Esophagus muscularis mucosa (tissue), 4 donors: ENCODE measurements at regions not wholly inside any gene's neighbourhood (a gene's known extent, or its start where the extent isn't known, plus 50 kb on each side); places are given as distances from the start of the nearest gene placed in this dataset.

Experiments used
- DNase-seq: peaks from one replicate; pipeline ENCODE4 v3.0.0-alpha.2; 2017; ENCODE audit errors: extremely low spot score
- H3K27ac ChIP-seq, 4 donors: fragments of 200-600 bp; sonication (generic); replicated peaks in 1 of 4; 1 replicate in 3 of 4; 2 replicates in 1 of 4; pipeline ENCODE4 v1.5.1; 2016 to 2019; ENCODE audit warnings: mild to moderate bottlenecking in 1 of 4
- H3K27me3 ChIP-seq, 4 donors: fragments of 200-600 bp; sonication (generic); one replicate each; pipeline versions ENCODE4 v1.5.1 to v1.6.0; 2016 to 2019
- H3K36me3 ChIP-seq, 4 donors: fragments of 200-600 bp; sonication (generic); one replicate each; pipeline ENCODE4 v1.5.1; 2016 to 2019
- H3K4me1 ChIP-seq, 4 donors: fragments of 200-600 bp; sonication (generic); one replicate each; pipeline ENCODE4 v1.5.1; 2016 to 2019
- H3K4me3 ChIP-seq, 4 donors: fragments of 200-600 bp; sonication (generic); 1 replicate in 2 of 4; 2 replicates in 2 of 4; pipeline ENCODE4 v1.5.1; 2016 to 2019; ENCODE audit warnings: mild to moderate bottlenecking in 4 of 4, moderate library complexity in 1 of 4
- H3K9me3 ChIP-seq, 4 donors: fragments of 200-600 bp; sonication (generic); 1 replicate in 3 of 4; 2 replicates in 1 of 4; pipeline ENCODE4 v1.5.1; 2016 to 2019
- CTCF ChIP-seq, 3 experiments: fragments of 200-600 bp in 2 of 3; fragments of 450-650 bp in 1 of 3; sonication (generic) in 2 of 3; IDR thresholded peaks; one replicate each; pipeline ENCODE4 v1.5.1; 2017 to 2019; ENCODE audit warnings: antibody characterized with exemption in 3 of 3, mild to moderate bottlenecking in 2 of 3, moderate library complexity in 1 of 3
- EP300 ChIP-seq: sonication (generic); formaldehyde crosslinking; IDR thresholded peaks from one replicate; pipeline ENCODE4 v1.6.1; 2017; ENCODE audit warnings: antibody characterized with exemption
- POLR2A ChIP-seq: fragments of 450-650 bp; IDR thresholded peaks from one replicate; pipeline ENCODE4 v1.6.1; 2017; ENCODE audit warnings: antibody characterized with exemption, moderate library complexity, mild to moderate bottlenecking, low read depth
- POLR2AphosphoS5 ChIP-seq, 2 donors: sonication (generic); formaldehyde crosslinking; IDR thresholded peaks; one replicate each; pipeline ENCODE4 v1.6.1; 2017; ENCODE audit warnings: antibody characterized with exemption in 2 of 2
- WGBS: methylation state at CpG from one replicate; pipeline ENCODE4 v1.1.5; 2018; 5-methylcytosine and 5-hydroxymethylcytosine counted together
- intact Hi-C: fragments of 100-400 bp; cut with DNase I; formaldehyde crosslinking; loops from one replicate; pipeline ENCODE4 v1.15.1; 2023

- Histone ChIP-seq H3K9me3 (no peaks in the 10 kb centered on the region), H3K27ac (no peak overlapping the region), H3K4me3 (no peak overlapping the region), H3K36me3 (no peaks in the 10 kb centered on the region), H3K4me1 (no peaks in the 10 kb centered on the region), H3K27me3 (no peaks in the 10 kb centered on the region)
- intact Hi-C loops = no loop called here
- TF ChIP-seq CTCF (IDR thresholded peaks at IDR 0.05) (no peak), POLR2AphosphoS5 (IDR thresholded peaks at IDR 0.05) (no peak), POLR2A (no peak), EP300 (no peak)
- WGBS = 80% methylated on average over 6 of the region's 6 CpGs
- no peak for DNase-seq
Observed at GRCh38 chr5:85823462-85824426, 794.0 kb upstream of the COX7C start.

DNA sequence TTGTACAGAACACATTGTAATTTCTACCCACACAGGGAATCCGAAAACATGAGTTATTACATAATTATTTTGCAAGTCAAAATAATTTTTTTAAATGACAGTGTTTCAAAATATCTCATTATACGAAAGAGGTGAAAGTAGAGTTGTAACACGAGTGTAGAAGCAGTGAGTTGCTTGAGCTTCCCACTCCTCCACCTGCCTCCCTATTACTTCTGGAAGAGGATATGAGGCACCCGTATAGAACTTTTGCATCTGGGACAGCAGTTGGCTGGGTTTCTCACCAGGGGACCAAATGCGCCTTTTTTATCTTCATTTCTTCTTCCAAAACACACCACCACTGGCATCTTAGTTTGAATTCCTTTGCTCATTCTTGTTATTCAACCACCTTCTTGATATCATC is 779.0 kb upstream of the COX7C start:
- no peak overlapping the region for H3K4me3 ChIP-seq
- no peak overlapping the region for H3K27ac ChIP-seq
- intact Hi-C loops = no loop called here
- no peak for DNase-seq
- H3K9me3 ChIP-seq = no peaks in the 10 kb centered on the region
- WGBS = 90% methylated on average over 5 of the region's 5 CpGs
- H3K4me1 ChIP-seq = no peaks in the 10 kb centered on the region
- no peaks in the 10 kb centered on the region for H3K27me3 ChIP-seq
- H3K36me3 ChIP-seq = no peaks in the 10 kb centered on the region
- no peak for TF ChIP-seq POLR2AphosphoS5 (IDR thresholded peaks at IDR 0.05)
- TF ChIP-seq CTCF (IDR thresholded peaks at IDR 0.05) = no peak
- no peak for TF ChIP-seq EP300
- TF ChIP-seq POLR2A = no peak

DNA sequence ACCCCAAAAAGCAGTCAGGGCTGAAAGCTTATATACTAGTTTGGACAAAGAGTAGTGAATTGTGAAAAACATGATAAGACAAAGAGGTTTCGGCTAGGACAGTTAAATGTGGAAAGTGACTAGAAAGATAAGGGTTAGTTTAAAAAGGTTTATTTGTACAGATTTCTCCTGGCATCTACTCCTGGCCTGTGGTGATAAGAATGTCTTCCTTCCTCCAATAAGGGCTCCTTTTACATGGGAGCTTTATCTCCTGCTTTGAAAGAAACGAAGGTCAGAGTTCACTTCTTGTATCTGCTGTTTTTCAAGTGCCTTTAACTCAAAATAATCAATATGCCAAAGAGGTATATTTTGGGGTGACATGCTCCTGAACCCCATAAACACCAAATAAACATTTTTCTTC is 776.1 kb upstream of the COX7C start:
- intact Hi-C loops = no loop called here
- WGBS = 65% methylated on average over 2 of the region's 2 CpGs
- no peak for DNase-seq
- H3K4me1 ChIP-seq = no peaks in the 10 kb centered on the region
- no peaks in the 10 kb centered on the region for H3K27me3 ChIP-seq
- H3K36me3 ChIP-seq = no peaks in the 10 kb centered on the region
- no peak for TF ChIP-seq POLR2A
- no peak for TF ChIP-seq POLR2AphosphoS5 (IDR thresholded peaks at IDR 0.05)
- no peak for TF ChIP-seq CTCF (IDR thresholded peaks at IDR 0.05)
- no peak for TF ChIP-seq EP300
- no peak overlapping the region for H3K27ac ChIP-seq
- no peak overlapping the region for H3K4me3 ChIP-seq
- H3K9me3 ChIP-seq = no peaks in the 10 kb centered on the region

DNA sequence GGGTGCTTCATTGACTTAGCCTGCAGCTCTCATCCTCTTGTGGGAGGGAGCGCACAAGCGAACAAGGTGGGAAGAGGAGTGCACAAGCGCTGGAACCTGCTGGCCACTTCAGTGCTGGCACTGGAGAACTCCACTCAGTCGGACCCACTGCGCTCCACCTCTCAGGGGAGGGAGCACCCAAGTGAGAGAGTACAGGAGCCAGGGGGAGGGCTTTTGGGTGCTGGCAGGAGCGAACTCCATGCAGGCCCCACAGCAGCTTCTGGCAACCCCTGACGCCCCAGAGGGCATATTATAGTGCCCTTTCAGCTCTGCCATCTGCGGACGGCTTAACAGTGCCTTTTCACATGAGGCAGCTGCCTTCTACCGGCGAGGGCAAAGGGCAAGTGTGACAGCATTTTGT is 774.2 kb upstream of the COX7C start:
- Histone ChIP-seq H3K27ac (no peak overlapping the region), H3K4me3 (no peak overlapping the region), H3K4me1 (no peaks in the 10 kb centered on the region), H3K36me3 (no peaks in the 10 kb centered on the region), H3K27me3 (no peaks in the 10 kb centered on the region), H3K9me3 (no peaks in the 10 kb centered on the region)
- no peak for TF ChIP-seq POLR2AphosphoS5 (IDR thresholded peaks at IDR 0.05)
- no peak for TF ChIP-seq POLR2A
- TF ChIP-seq EP300 = no peak
- no peak for TF ChIP-seq CTCF (IDR thresholded peaks at IDR 0.05)
- no peak for DNase-seq
- intact Hi-C loops = no loop called here
- WGBS = 90% methylated on average over 11 of the region's 11 CpGs
